GM04504 (cell line): ENCODE measurements at regions not wholly inside any gene's neighbourhood (a gene's known extent, or its start where the extent isn't known, plus 50 kb on each side); places are given as distances from the start of the nearest gene placed in this dataset.
"Not testable (repeated sequence)": the region's sequence is repeated elsewhere in the genome, so short reads cannot be mapped to it uniquely, and the experiment has no call there.

Source experiments
- DNase-seq: peaks from one replicate; pipeline ENCODE4 v3.0.0-alpha.2; 2012; ENCODE audit warnings: low read depth

DNA sequence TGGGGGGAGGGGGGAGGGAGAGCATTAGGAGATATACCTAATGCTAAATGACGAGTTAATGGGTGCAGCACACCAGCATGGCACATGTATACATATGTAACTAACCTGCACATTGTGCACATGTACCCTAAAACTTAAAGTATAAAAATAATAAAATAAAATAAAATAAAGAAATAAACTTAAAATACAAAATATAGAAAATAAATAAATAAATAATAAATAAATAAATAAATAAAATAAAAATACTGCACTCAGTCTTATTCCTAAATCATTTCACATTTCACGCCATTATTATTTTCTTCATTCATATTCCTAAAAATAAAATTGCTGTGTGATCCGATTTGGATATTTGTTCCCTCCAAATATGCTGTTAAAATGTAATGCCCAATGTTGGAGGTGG lies 156.5 kb upstream of the CCNG1 start:
- DNase-seq = not testable (repeated sequence)

GRCh38 chr5:163281512-163281911 lies 155.9 kb upstream of the CCNG1 start:
- no peak for DNase-seq

GRCh38 chr5:163293836-163294235 lies 143.6 kb upstream of the CCNG1 start:
- DNase-seq = no peak

GRCh38 chr5:163303718-163304117 lies 133.7 kb upstream of the CCNG1 start:
- DNase-seq = no peak

GRCh38 chr5:163305655-163306054 lies 131.7 kb upstream of the CCNG1 start:
- no peak for DNase-seq

DNA sequence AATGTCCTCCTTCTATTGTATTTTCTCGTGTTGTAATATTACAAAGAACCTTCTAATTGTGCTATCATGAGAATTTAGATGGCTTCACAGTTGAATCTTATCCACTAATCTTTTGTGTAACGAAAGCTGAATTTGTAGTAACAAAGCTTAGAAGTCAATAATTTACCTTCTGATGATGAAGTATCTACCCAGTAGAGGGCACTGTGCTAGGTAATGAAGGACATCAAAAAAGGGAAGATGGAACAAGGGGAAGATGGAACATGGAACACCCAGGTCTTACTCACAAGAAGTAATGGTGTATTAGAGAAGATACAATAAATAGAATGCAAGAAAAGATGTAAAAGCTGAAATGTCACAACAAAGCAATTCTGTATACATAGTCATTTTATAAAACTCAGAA lies 131.0 kb upstream of the CCNG1 start:
- no peak for DNase-seq

DNA sequence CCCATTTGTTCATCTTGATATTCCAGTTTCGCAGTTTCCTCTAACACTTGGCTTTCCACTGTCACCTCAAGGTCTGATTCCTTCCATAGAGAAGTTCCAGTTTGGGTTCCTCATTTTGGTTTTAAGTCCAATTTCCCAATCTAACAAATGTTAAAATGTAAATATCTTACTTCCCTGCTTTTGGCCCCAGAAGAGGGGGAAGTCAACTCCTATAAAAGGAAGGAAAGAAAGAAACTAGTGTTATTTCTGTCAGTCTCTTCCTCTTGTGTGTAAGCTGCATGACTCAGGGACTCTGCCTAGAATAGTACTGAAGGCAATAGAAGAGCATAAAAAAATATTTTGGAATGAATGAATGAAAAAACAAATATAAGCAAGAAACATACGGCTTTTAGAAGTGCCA lies 127.5 kb upstream of the CCNG1 start:
- no peak for DNase-seq

DNA sequence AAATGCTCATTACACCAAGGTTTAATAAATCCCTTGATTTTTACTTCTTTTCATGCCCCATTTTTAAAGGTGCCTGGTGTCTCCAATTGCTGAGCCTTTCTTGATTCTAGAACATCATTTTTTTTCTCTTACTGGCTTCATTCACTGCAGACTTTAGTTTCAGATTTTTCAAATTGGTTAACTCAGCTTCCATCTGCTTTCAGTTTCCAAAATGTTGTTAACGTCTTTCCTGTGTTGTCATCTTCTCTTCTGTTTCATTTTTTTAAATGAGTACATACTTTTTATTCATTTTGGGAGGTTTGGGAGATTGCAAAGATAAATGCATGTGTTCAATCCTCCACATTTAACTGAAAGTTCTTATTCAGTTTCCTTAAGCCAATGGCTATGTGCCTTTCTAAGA lies 126.4 kb upstream of the CCNG1 start:
- DNase-seq = no peak

GRCh38 chr5:163312598-163312997 lies 124.8 kb upstream of the CCNG1 start:
- DNase-seq = no peak

DNA sequence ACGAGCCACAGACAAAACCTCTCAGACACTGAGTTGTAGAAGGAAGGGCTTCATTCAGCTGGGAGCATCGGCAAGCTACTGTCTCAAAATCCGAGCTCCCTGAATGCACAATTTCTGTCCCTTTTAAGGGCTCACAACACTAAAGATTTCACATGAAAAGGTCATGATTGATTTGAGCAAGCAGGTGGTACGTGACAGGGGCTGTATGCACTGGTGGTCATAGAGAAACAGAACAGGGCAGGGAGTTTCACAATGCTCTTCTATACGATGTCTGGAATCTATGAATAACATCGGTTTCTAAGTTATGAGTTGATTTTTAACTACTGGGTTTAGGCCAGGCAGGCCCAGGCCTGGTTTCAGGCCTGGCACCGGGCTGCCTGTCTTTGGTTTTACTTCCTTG lies 124.3 kb upstream of the CCNG1 start:
- DNase-seq = not testable (repeated sequence)

DNA sequence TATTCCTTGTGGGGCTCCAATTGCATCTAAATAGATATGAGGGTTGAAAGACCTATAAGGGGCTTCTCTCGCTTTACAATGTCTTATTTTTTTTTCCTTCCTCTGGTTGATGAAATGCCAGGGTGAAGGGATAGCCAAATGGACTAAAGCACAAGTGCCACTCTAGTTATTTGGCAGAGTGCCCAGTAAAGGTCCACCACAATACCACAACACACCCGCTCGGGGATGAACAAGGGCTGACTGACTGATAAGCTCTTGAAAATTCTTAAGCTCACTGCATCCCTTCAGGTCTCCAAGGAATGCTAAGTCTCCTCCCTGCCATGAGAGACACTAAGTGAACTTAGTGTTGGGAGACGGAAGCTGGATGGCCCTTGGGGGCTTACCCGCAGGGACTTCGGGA lies 121.0 kb upstream of the CCNG1 start:
- not testable (repeated sequence) for DNase-seq

GRCh38 chr5:163318707-163319106 lies 118.7 kb upstream of the CCNG1 start:
- DNase-seq = no peak

DNA sequence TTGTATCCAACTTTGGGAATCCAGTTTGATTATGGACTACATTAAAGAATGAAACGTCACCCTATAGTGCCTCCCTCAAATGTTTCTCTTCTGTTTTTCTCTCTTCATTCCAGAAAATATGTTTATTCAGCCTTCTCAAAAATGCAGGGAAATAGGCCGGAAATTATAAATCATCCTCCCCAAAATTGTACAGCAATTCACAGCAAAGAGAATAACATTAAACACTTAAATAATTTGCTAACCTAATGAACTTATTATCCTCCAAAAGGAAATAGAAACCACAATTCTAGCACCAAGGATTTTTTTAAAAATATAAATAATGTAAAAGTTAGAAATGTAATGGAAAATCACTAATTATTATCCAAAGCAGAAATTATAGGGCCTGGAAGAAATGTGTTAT lies 115.9 kb upstream of the CCNG1 start:
- no peak for DNase-seq

DNA sequence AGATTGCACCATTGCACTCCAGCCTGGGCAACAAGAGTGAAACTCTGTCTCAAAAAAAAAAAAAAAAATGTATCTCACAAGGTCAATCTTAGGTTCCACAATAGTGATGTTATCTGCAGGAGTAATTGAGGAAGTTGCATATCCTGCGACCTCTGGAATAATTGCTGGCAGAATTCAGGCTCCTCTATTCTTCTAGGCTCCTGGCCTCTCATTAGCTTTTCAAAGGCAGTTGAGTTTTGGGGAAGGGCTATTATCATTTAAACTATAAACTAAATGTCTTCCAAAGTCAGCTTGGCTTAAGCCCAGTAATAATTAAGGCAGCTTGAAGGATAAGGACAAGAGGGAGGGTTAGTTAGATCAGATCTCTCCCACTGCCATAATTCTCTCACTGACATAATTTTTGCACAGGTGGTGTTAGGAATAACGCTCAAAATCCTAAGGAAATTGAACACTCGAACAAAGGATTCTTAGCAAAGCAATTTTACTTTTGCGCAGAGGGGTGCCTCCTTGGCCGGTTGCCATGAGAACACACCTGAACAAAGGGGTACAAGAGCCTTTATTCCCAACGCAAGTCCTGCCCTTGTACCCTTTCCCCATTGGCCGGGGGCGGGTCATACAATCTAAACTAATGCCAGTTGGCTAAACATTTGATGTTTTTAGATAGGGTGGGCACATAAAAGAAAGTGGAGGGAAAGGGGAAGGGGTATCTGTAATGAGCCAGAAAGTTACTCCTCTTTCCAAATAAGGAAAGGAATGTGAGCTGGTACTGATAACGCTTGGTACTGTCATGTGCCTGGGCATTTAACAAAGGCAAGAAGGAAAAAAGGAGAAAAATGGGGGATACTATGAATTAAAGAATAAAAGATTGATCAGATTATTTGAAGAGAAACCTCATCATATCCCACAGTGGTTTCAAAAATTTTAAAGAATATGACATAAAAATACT lies 106.4 kb upstream of the CCNG1 start:
- no peak for DNase-seq

- not testable (repeated sequence) for DNase-seq
Observed at GRCh38 chr5:163336074-163336473, 101.3 kb upstream of the CCNG1 start.

DNA sequence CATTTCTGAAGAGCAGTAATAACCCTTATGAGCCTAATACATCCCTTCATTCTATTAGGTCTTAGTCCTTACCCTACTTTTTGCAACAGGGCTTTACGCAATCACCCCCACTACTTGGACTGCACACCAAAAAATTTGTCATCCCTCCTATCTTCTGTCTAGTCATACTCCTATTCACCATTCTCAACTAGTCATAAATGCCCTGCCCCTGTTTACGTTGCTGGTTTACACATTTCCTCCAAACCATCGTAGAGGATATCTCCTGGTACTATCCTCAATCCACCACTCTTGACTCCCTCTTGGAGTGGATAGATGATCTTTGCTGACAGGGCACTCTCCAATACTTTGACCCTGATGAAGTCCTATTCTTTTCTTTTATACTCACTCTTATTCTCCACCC lies 98.2 kb upstream of the CCNG1 start:
- DNase-seq = no peak

GRCh38 chr5:163340378-163340777 lies 97.0 kb upstream of the CCNG1 start:
- DNase-seq = not testable (repeated sequence)

GRCh38 chr5:163342306-163342705 lies 95.1 kb upstream of the CCNG1 start:
- DNase-seq = no peak

GRCh38 chr5:163345216-163345615 lies 92.2 kb upstream of the CCNG1 start:
- no peak for DNase-seq

GRCh38 chr5:163347671-163348070 lies 89.7 kb upstream of the CCNG1 start:
- peak; percentile 15 for DNase-seq

DNA sequence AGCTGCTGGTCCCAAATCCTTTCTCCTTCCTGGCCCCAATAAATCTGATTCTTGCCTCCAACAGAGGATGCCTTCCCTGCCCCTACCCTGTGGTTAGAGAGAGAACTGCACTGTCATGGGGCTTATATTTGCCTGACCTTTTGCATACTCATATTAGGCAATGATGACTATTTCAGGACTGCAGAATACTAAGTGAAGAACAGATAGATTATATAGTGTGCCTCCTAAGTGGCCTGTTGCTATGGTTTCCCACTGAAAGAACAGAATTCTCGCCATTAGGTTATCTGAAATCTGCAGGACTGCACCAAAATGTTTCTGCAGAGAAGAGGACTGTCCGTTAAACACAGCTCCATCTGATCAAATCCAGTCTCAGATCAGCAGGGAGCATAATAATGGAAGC lies 87.3 kb upstream of the CCNG1 start:
- DNase-seq = no peak

- no peak for DNase-seq
Observed at GRCh38 chr5:163352531-163352930, 84.9 kb upstream of the CCNG1 start.

DNA sequence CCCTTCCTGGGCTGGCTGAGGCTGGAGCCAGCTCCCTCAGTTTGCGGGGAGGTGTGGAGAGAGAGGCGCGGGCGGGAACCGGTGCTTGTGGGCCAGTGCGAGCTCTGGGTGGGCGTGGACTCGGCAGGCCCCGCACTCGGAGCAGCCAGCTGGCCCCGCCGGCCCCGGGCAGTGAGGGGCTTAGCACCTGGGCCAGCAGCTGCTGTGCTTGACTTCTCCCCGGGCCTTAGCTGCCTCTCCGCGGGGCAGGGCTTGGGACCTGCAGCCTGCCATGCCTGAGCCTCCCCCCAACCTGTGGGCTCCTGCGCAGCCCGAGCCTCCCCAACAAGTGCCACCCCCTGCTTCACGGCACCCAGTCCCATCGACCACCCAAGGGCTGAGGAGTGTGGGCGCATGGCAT lies 81.6 kb upstream of the CCNG1 start:
- DNase-seq = not testable (repeated sequence)

GRCh38 chr5:163357636-163358035 lies 79.8 kb upstream of the CCNG1 start:
- no peak for DNase-seq
